Endothelial cell of umbilical vein (primary cell): ENCODE measurements at regions not wholly inside any gene's neighbourhood (a gene's known extent, or its start where the extent isn't known, plus 50 kb on each side); places are given as distances from the start of the nearest gene placed in this dataset.

Source experiments
- BruUV-seq: library from RNA; stranded (reverse); fragments of 400-500 nt; replicated peaks from 2 replicates; lab custom pipeline; 2021; lab: Mats Ljungman, UMichigan
- CTCF ChIA-PET: fragments of 300-600, 350-600 bp; sonication (Branson Sonifier 250); formaldehyde crosslinking; loops from one replicate; lab custom pipeline; 2021; ENCODE audit warnings: antibody characterized with exemption, inconsistent platforms; lab: Charles Lee
- POLR2A ChIA-PET: fragments of 300-600, 350-600 bp; sonication (Branson Sonifier 250); formaldehyde crosslinking; loops from one replicate; lab custom pipeline; 2021; ENCODE audit warnings: antibody characterized with exemption, inconsistent platforms; lab: Charles Lee
- DNase-seq: peaks from one replicate; pipeline ENCODE4 v3.0.0-alpha.2; 2011; ENCODE audit warnings: low read depth, low spot score
- FAIRE-seq: peaks from 2 replicates; lab custom pipeline; 2011; peaks lifted over from hg19 to GRCh38; lab: Jason Lieb, UNC
- H2AFZ ChIP-seq: 2 replicates; pipeline ENCODE4 v1.6.0; 2012; ENCODE audit warnings: low read depth, low read length, control low read depth, inconsistent platforms
- H3K27ac ChIP-seq: 2 replicates; pipeline ENCODE4 v1.5.1; 2011; ENCODE audit warnings: low read depth, mild to moderate bottlenecking, control low read depth, low read length, moderate library complexity; ENCODE audit not compliant: insufficient read depth
- H3K27me3 ChIP-seq, 2 experiments: 2 replicates each; pipeline versions ENCODE4 v1.6.0 to v1.6.1; 2011; ENCODE audit warnings: low read length in 2 of 2, mixed read lengths in 1 of 2; ENCODE audit not compliant: control insufficient read depth in 2 of 2, insufficient read depth in 2 of 2
- H3K36me3 ChIP-seq, 2 experiments: 2 replicates in 1 of 2; 3 replicates in 1 of 2; pipeline ENCODE4 v1.5.1; 2011; ENCODE audit warnings: low read length in 2 of 2, mild to moderate bottlenecking in 1 of 2, moderate library complexity in 1 of 2; ENCODE audit not compliant: control insufficient read depth in 2 of 2, insufficient read depth in 2 of 2; ENCODE audit errors: extremely low read depth in 1 of 2
- H3K4me1 ChIP-seq: 3 replicates; pipeline ENCODE4 v1.5.1; 2011; ENCODE audit warnings: mild to moderate bottlenecking, low read length; ENCODE audit not compliant: control insufficient read depth, insufficient read depth; ENCODE audit errors: extremely low read depth
- H3K4me2 ChIP-seq: 2 replicates; pipeline ENCODE4 v1.6.1; 2011; ENCODE audit warnings: low read length, control low read depth, mixed read lengths; ENCODE audit not compliant: insufficient read depth
- H3K4me3 ChIP-seq, 3 experiments: fragments of 200-600 bp in 1 of 3; sonication (generic), shearing (Covaris generic) in 1 of 3; replicated peaks in 1 of 3; 2 replicates each; pipeline ENCODE4 v1.5.1; 2011 to 2016; ENCODE audit warnings: control low read depth in 3 of 3, low read length in 3 of 3, mild to moderate bottlenecking in 2 of 3, inconsistent platforms in 1 of 3, low read depth in 1 of 3, moderate library complexity in 1 of 3; ENCODE audit not compliant: insufficient read depth in 1 of 3
- H3K79me2 ChIP-seq: 2 replicates; pipeline ENCODE4 v1.6.0; 2012; ENCODE audit warnings: low read length, inconsistent platforms; ENCODE audit not compliant: control insufficient read depth, insufficient read depth
- H3K9ac ChIP-seq: replicated peaks from 2 replicates; pipeline ENCODE3; 2011; ENCODE audit warnings: low read length, control low read depth; ENCODE audit not compliant: insufficient read depth; ENCODE audit errors: extremely low read depth
- H3K9me1 ChIP-seq: replicated peaks from 3 replicates; pipeline ENCODE4 v1.6.0; 2011; ENCODE audit warnings: mild to moderate bottlenecking, low read length; ENCODE audit not compliant: control insufficient read depth, insufficient read depth; ENCODE audit errors: extremely low read depth
- H3K9me3 ChIP-seq: replicated peaks from 2 replicates; pipeline ENCODE4 v1.5.1; 2012; ENCODE audit warnings: low read length, inconsistent platforms; ENCODE audit not compliant: control insufficient read depth, insufficient read depth
- H4K20me1 ChIP-seq: replicated peaks from 2 replicates; pipeline ENCODE3; 2011; ENCODE audit warnings: mild to moderate bottlenecking, low read length; ENCODE audit not compliant: control insufficient read depth, insufficient read depth; ENCODE audit errors: extremely low read depth
- CTCF ChIP-seq, 2 donors: IDR thresholded peaks; 1 replicate in 1 of 2; 2 replicates in 1 of 2; pipeline ENCODE4 v1.5.1; 2011; ENCODE audit warnings: low read length in 2 of 2, mild to moderate bottlenecking in 2 of 2, moderate library complexity in 2 of 2, control low read depth in 1 of 2, inconsistent platforms in 1 of 2, low read depth in 1 of 2; ENCODE audit not compliant: insufficient read depth in 1 of 2; ENCODE audit errors: extremely low read depth in 1 of 2
- EZH2 ChIP-seq: IDR thresholded peaks from 2 replicates; pipeline ENCODE4 v1.6.1; 2012; ENCODE audit warnings: borderline replicate concordance, low read depth, mild to moderate bottlenecking, moderate library complexity, low read length, inconsistent platforms; ENCODE audit not compliant: severe bottlenecking
- FOS ChIP-seq: IDR thresholded peaks from 2 replicates; pipeline ENCODE4 v1.6.1; 2011; ENCODE audit warnings: mild to moderate bottlenecking, low read length, moderate library complexity, borderline replicate concordance; ENCODE audit not compliant: insufficient read depth
- GATA2 ChIP-seq: IDR thresholded peaks from 2 replicates; pipeline ENCODE4 v1.7.0; 2011; ENCODE audit warnings: low read depth, mild to moderate bottlenecking, moderate library complexity, mixed read lengths, low read length; ENCODE audit not compliant: insufficient read length, insufficient read depth
- JUN ChIP-seq: IDR thresholded peaks from 2 replicates; pipeline ENCODE4 v1.6.1; 2011; ENCODE audit warnings: borderline replicate concordance, low read depth; ENCODE audit not compliant: insufficient read length, insufficient read depth
- MAX ChIP-seq: IDR thresholded peaks from 2 replicates; pipeline ENCODE4 v1.6.1; 2011; ENCODE audit not compliant: insufficient read depth, insufficient read length
- MYC ChIP-seq: IDR thresholded peaks from one replicate; pipeline ENCODE4 v1.6.1; 2011; ENCODE audit warnings: mild to moderate bottlenecking, low read depth, low read length
- POLR2A ChIP-seq: IDR thresholded peaks from 2 replicates; pipeline ENCODE4 v1.6.1; 2012; ENCODE audit warnings: low read depth, mild to moderate bottlenecking, control low read depth, low read length
- POLR2AphosphoS5 ChIP-seq: IDR thresholded peaks from 2 replicates; pipeline ENCODE4 v1.6.1; 2012; ENCODE audit warnings: low read depth, mild to moderate bottlenecking, control low read depth, low read length, moderate library complexity; ENCODE audit not compliant: insufficient read depth
- dilution Hi-C: fragments of 300-500 bp; cut with MboI; formaldehyde crosslinking; loops from one replicate; pipeline ENCODE4 v1.15.0; 2019; ENCODE audit warnings: low sequenced_read_pairs; ENCODE audit not compliant: extremely low pct_ligation_motif_present
- intact Hi-C: fragments of 100-400 bp; cut with micrococcal nuclease; formaldehyde crosslinking; loops from one replicate; pipeline ENCODE4 v1.10.0; 2022

- POLR2A ChIA-PET = no interaction called here
- no peak for TF ChIP-seq GATA2
- no peak for TF ChIP-seq JUN
- no peak for TF ChIP-seq POLR2AphosphoS5
- no peak for TF ChIP-seq MAX
- TF ChIP-seq EZH2 = no peak
- TF ChIP-seq CTCF (IDR thresholded peaks at IDR 0.05; ENCODE audit: extremely low read depth in 1 of 2, insufficient read depth in 1 of 2, low read depth in 1 of 2, low read length in 2 of 2) = no peak
- no peak for TF ChIP-seq POLR2A
- TF ChIP-seq MYC = no peak
- no peak for TF ChIP-seq FOS
Measured at GRCh38 chr3:43963208-43963607, 272.5 kb downstream of the ABHD5 start.

More at GRCh38 chr3:43963208-43963607, 272.5 kb downstream of the ABHD5 start:
- dilution Hi-C loops = no loop called here
- CTCF ChIA-PET = interaction anchor here (0.5 to 1.3 kb wide), 3 partner anchors 38 to 214 kb away, joined by 3 to 4 read pairs (median 4); no protein-coding TSS in a partner anchor
- Histone ChIP-seq H3K9ac (no peak overlapping the region), H2AFZ (no peak overlapping the region), H3K79me2 (no peaks in the 10 kb centered on the region), H3K27me3 (peaks cover 0 to 2% of the 10 kb centered on the region in 2 experiments), H4K20me1 (no peaks in the 10 kb centered on the region), H3K27ac (no peak overlapping the region), H3K36me3 (no peaks in the 10 kb centered on the region), H3K4me1 (no peaks in the 10 kb centered on the region), H3K4me2 (no peak overlapping the region), H3K9me1 (no peaks in the 10 kb centered on the region), H3K9me3 (no peaks in the 10 kb centered on the region), H3K4me3 (no peak overlapping the region)
- FAIRE-seq = no peak
- no TSS peak for BruUV-seq
- intact Hi-C loops = no loop called here
- DNase-seq = no peak
